ENCODE measurements at regions not wholly inside any gene's neighbourhood (a gene's known extent, or its start where the extent isn't known, plus 50 kb on each side); places are given as distances from the start of the nearest gene placed in this dataset.

- no peak for TF ChIP-seq POLR2A (IDR thresholded peaks at IDR 0.05)
- TF ChIP-seq CTCF (IDR thresholded peaks at IDR 0.05 in 4 of 5, conservative IDR thresholded peaks at IDR 0.05 in 1 of 5), result no peak
- no peaks in the 10 kb centered on the region for H3K9me3 ChIP-seq
- ATAC-seq (no peak), DNase-seq (no peak)
- no peak overlapping the region for H3K4me3 ChIP-seq
- no peaks in the 10 kb centered on the region for H3K4me1 ChIP-seq
- no peaks in the 10 kb centered on the region for H3K27me3 ChIP-seq
- intact Hi-C loops (cut with DNase I; ENCODE audit: low total_unique reads), result no loop called here
- in situ Hi-C loops (cut with MboI; ENCODE audit: low sequenced_read_pairs in 4 of 4), result no loop called here
- H3K27ac ChIP-seq, result no peak overlapping the region
- no peaks in the 10 kb centered on the region for H3K36me3 ChIP-seq
Measured at GRCh38 chr9:25480696-25481095, 197.5 kb downstream of the TUSC1 start.

- H3K4me1 ChIP-seq, result no peaks in the 10 kb centered on the region
- DNase-seq, result no peak
- TF ChIP-seq CTCF (IDR thresholded peaks at IDR 0.05 in 4 of 5, conservative IDR thresholded peaks at IDR 0.05 in 1 of 5) (no peak), POLR2A (IDR thresholded peaks at IDR 0.05) (no peak)
- H3K4me3 ChIP-seq, result no peak overlapping the region
- no peaks in the 10 kb centered on the region for H3K27me3 ChIP-seq
- intact Hi-C loops (cut with DNase I; ENCODE audit: low total_unique reads) (no loop called here), in situ Hi-C loops (cut with MboI; ENCODE audit: low sequenced_read_pairs in 4 of 4) (no loop called here)
- no peak for ATAC-seq
- H3K36me3 ChIP-seq, result no peaks in the 10 kb centered on the region
- H3K9me3 ChIP-seq, result no peaks in the 10 kb centered on the region
- H3K27ac ChIP-seq, result no peak overlapping the region
Measured at GRCh38 chr9:25472681-25473080, 205.6 kb downstream of the TUSC1 start.

GRCh38 chr9:25472085-25472607, 206.1 kb downstream of the TUSC1 start:
- no peak overlapping the region for H3K4me3 ChIP-seq
- in situ Hi-C loops (cut with MboI; ENCODE audit: low sequenced_read_pairs in 4 of 4), result no loop called here
- ATAC-seq, result no peak

GRCh38 chr9:25461416-25461815, 216.8 kb downstream of the TUSC1 start:
- Histone ChIP-seq H3K36me3 (no peaks in the 10 kb centered on the region), H3K27ac (no peak overlapping the region), H3K27me3 (no peaks in the 10 kb centered on the region), H3K4me1 (no peaks in the 10 kb centered on the region), H3K4me3 (no peak overlapping the region), H3K9me3 (no peaks in the 10 kb centered on the region)
- DNase-seq (no peak), ATAC-seq (no peak)
- TF ChIP-seq CTCF (IDR thresholded peaks at IDR 0.05 in 4 of 5, conservative IDR thresholded peaks at IDR 0.05 in 1 of 5), result no peak
- no peak for TF ChIP-seq POLR2A (IDR thresholded peaks at IDR 0.05)
- intact Hi-C loops (cut with DNase I; ENCODE audit: low total_unique reads), result no loop called here
- in situ Hi-C loops (cut with MboI; ENCODE audit: low sequenced_read_pairs in 4 of 4), result no loop called here

More at GRCh38 chr9:25472085-25472607, 206.1 kb downstream of the TUSC1 start:
- DNase-seq, result no peak
- no peaks in the 10 kb centered on the region for H3K36me3 ChIP-seq
- H3K4me1 ChIP-seq, result no peaks in the 10 kb centered on the region
- no peaks in the 10 kb centered on the region for H3K9me3 ChIP-seq
- intact Hi-C loops (cut with DNase I; ENCODE audit: low total_unique reads), result no loop called here
- no peak overlapping the region for H3K27ac ChIP-seq
- TF ChIP-seq CTCF (IDR thresholded peaks at IDR 0.05 in 4 of 5, conservative IDR thresholded peaks at IDR 0.05 in 1 of 5), result no peak
- no peak for TF ChIP-seq POLR2A (IDR thresholded peaks at IDR 0.05)
- no peaks in the 10 kb centered on the region for H3K27me3 ChIP-seq

GRCh38 chr9:25453875-25454274, 224.4 kb downstream of the TUSC1 start:
- in situ Hi-C loops (cut with MboI; ENCODE audit: low sequenced_read_pairs in 4 of 4), result no loop called here
- Histone ChIP-seq H3K4me1 (no peaks in the 10 kb centered on the region), H3K27me3 (no peaks in the 10 kb centered on the region), H3K9me3 (no peaks in the 10 kb centered on the region), H3K4me3 (no peak overlapping the region), H3K36me3 (no peaks in the 10 kb centered on the region), H3K27ac (no peak overlapping the region)
- ATAC-seq, result no peak
- intact Hi-C loops (cut with DNase I; ENCODE audit: low total_unique reads), result no loop called here
- TF ChIP-seq POLR2A (IDR thresholded peaks at IDR 0.05) (no peak), CTCF (IDR thresholded peaks at IDR 0.05 in 4 of 5, conservative IDR thresholded peaks at IDR 0.05 in 1 of 5) (no peak)
- DNase-seq, result no peak

All from gastrocnemius medialis (tissue), 4 donors.